ENCODE measurements at regions not wholly inside any gene's neighbourhood (a gene's known extent, or its start where the extent isn't known, plus 50 kb on each side); places are given as distances from the start of the nearest gene placed in this dataset.

DNA sequence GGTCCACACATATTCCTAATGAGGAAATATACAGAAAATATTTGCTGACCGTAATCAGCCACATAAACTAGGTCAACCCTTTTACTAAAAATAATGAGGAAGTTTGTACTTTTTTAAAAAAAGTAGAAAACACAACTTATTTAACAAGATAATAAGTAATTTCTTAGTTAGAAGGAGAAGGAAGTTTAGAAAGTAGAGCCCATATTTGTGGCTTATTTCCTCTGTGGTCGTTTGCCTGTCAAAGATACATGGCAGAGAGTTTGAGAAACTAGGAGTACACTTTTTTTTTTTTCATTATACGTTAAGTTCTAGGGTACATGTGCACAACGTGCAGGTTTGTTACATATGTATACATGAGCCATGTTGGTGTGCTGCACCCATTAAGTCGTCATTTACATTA lies 1205.2 kb upstream of the MIR17HG start:
- Histone ChIP-seq H3K9me2 (replicated peaks; ENCODE audit: low read length) (no peaks in the 10 kb centered on the region), H3K79me2 (ENCODE audit: low read length) (no peaks in the 10 kb centered on the region), H3K36me3 (ENCODE audit: low read depth, low read length) (no peaks in the 10 kb centered on the region), H3F3A (ENCODE audit: low read length, unreplicated experiment) (no peaks in the 10 kb centered on the region), H3K9me3 (ENCODE audit: low read length) (no peaks in the 10 kb centered on the region), H3K9ac (ENCODE audit: low read length) (no peak overlapping the region), H4K20me1 (ENCODE audit: low read length) (no peaks in the 10 kb centered on the region), H3K27me3 (ENCODE audit: low read length) (no peaks in the 10 kb centered on the region), H3K4me2 (ENCODE audit: low read length) (no peak overlapping the region), H3K27ac (ENCODE audit: low read length) (no peak overlapping the region), H2AFZ (ENCODE audit: low read length) (no peak overlapping the region), H3K4me3 (ENCODE audit: low read length) (no peak overlapping the region), H3K4me1 (ENCODE audit: insufficient read depth, low read length) (no peaks in the 10 kb centered on the region)
- ChIA-PET CTCF (no interaction called here), POLR2A (ENCODE audit: unreplicated experiment) (no interaction called here)
- no peak for ATAC-seq
- TF ChIP-seq EZH2phosphoT487 (IDR thresholded peaks at IDR 0.05; ENCODE audit: borderline replicate concordance, low read length), result no peak
- no peak for TF ChIP-seq EZH2 (IDR thresholded peaks at IDR 0.05; ENCODE audit: low read length, unreplicated experiment)
- TF ChIP-seq CTCF (conservative IDR thresholded peaks at IDR 0.05; ENCODE audit: low read depth, low read length), result no peak
- intact Hi-C loops (cut with micrococcal nuclease), result no loop called here
- no TSS peak for BruUV-seq (replicated peaks)
- DNase-seq, result no peak

DNA sequence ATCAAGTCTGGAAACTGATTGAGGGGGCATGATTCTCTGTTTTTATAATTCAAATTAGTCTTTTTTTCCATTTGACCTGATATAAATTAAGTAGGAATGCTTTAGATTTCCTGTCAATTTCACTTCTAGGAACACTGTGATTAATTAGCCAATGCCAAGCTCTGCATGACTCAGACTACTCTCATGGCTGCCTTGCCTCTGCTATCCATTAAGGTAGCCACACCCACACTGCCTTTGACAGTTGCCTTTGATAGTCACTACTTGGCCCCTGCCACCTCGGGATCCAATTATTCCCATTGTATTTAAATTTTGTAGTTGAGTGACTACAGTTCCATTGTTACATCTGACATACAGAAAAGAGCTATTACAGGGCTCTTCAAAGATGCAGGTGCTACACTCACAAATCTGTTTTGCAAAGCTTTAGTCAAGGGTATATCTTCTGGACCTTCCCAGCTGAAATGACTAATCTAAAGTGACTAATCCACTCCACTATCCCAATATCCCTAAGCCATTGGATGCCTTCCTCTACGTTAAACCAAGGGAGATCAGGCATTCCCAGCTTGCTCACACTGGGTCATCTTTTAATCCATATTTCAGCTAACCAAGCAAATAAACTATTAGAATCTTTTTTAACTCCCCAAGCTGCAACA lies 1193.1 kb upstream of the MIR17HG start:
- H4K20me1 ChIP-seq (ENCODE audit: low read length), result no peaks in the 10 kb centered on the region
- BruUV-seq (replicated peaks), result no TSS peak
- ChIA-PET POLR2A (ENCODE audit: unreplicated experiment) (interaction anchor here (0.7 kb wide), 1 partner anchor 44 kb away, joined by 7 read pairs; no protein-coding TSS in a partner anchor), CTCF (no interaction called here)
- no peaks in the 10 kb centered on the region for H3K36me3 ChIP-seq (ENCODE audit: low read depth, low read length)
- no peak overlapping the region for H2AFZ ChIP-seq (ENCODE audit: low read length)
- H3K4me2 ChIP-seq (ENCODE audit: low read length), result no peak overlapping the region
- no peaks in the 10 kb centered on the region for H3K9me2 ChIP-seq (replicated peaks; ENCODE audit: low read length)
- H3K4me1 ChIP-seq (ENCODE audit: insufficient read depth, low read length), result no peaks in the 10 kb centered on the region
- DNase-seq, result peak; percentile 43
- H3K79me2 ChIP-seq (ENCODE audit: low read length), result no peaks in the 10 kb centered on the region
- intact Hi-C loops (cut with micrococcal nuclease), result no loop called here
- no peaks in the 10 kb centered on the region for H3K9me3 ChIP-seq (ENCODE audit: low read length)
- H3K27ac ChIP-seq (ENCODE audit: low read length), result no peak overlapping the region
- no peaks in the 10 kb centered on the region for H3K27me3 ChIP-seq (ENCODE audit: low read length)
- TF ChIP-seq EZH2 (IDR thresholded peaks at IDR 0.05; ENCODE audit: low read length, unreplicated experiment) (no peak), CTCF (conservative IDR thresholded peaks at IDR 0.05; ENCODE audit: low read depth, low read length) (no peak), EZH2phosphoT487 (IDR thresholded peaks at IDR 0.05; ENCODE audit: borderline replicate concordance, low read length) (no peak)
- H3K9ac ChIP-seq (ENCODE audit: low read length), result no peak overlapping the region
- no peaks in the 10 kb centered on the region for H3F3A ChIP-seq (ENCODE audit: low read length, unreplicated experiment)
- peak; percentile 63 for ATAC-seq
- no peak overlapping the region for H3K4me3 ChIP-seq (ENCODE audit: low read length)

DNA sequence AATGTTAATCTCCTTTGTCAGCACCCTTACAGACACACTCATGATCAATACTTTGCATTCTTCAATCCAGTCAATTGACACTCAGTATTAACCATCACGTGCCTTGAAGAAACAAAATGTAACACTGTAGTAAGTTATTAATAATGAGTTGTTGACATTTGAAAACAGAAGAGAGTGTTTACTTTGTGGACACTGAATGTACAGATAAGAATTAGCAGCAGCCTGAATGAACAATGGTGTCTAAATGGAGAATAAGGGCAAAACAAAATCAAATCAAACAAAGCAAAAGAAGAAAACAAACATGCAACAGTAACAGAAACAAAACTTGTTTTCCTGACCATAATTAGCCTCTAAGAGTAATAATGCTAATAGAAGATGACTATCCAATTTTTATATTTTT lies 1191.1 kb upstream of the MIR17HG start:
- no peaks in the 10 kb centered on the region for H3F3A ChIP-seq (ENCODE audit: low read length, unreplicated experiment)
- intact Hi-C loops (cut with micrococcal nuclease), result no loop called here
- no peaks in the 10 kb centered on the region for H3K9me3 ChIP-seq (ENCODE audit: low read length)

More for the DNA sequence above, 1191.1 kb upstream of the MIR17HG start:
- no peaks in the 10 kb centered on the region for H3K9me2 ChIP-seq (replicated peaks; ENCODE audit: low read length)
- ChIA-PET CTCF (no interaction called here), POLR2A (ENCODE audit: unreplicated experiment) (no interaction called here)
- no peak overlapping the region for H2AFZ ChIP-seq (ENCODE audit: low read length)
- no peaks in the 10 kb centered on the region for H3K36me3 ChIP-seq (ENCODE audit: low read depth, low read length)
- no peak overlapping the region for H3K4me2 ChIP-seq (ENCODE audit: low read length)
- no peak overlapping the region for H3K9ac ChIP-seq (ENCODE audit: low read length)
- no peak overlapping the region for H3K27ac ChIP-seq (ENCODE audit: low read length)
- H3K4me3 ChIP-seq (ENCODE audit: low read length), result no peak overlapping the region
- no peaks in the 10 kb centered on the region for H3K4me1 ChIP-seq (ENCODE audit: insufficient read depth, low read length)
- TF ChIP-seq EZH2phosphoT487 (IDR thresholded peaks at IDR 0.05; ENCODE audit: borderline replicate concordance, low read length), result no peak
- TF ChIP-seq EZH2 (IDR thresholded peaks at IDR 0.05; ENCODE audit: low read length, unreplicated experiment), result no peak
- no peak for TF ChIP-seq CTCF (conservative IDR thresholded peaks at IDR 0.05; ENCODE audit: low read depth, low read length)
- H3K27me3 ChIP-seq (ENCODE audit: low read length), result no peaks in the 10 kb centered on the region
- no peaks in the 10 kb centered on the region for H3K79me2 ChIP-seq (ENCODE audit: low read length)
- ATAC-seq (no peak), DNase-seq (no peak)
- no TSS peak for BruUV-seq (replicated peaks)
- H4K20me1 ChIP-seq (ENCODE audit: low read length), result no peaks in the 10 kb centered on the region
